ENCODE measurements at regions not wholly inside any gene's neighbourhood (a gene's known extent, or its start where the extent isn't known, plus 50 kb on each side); places are given as distances from the start of the nearest gene placed in this dataset.

DNA sequence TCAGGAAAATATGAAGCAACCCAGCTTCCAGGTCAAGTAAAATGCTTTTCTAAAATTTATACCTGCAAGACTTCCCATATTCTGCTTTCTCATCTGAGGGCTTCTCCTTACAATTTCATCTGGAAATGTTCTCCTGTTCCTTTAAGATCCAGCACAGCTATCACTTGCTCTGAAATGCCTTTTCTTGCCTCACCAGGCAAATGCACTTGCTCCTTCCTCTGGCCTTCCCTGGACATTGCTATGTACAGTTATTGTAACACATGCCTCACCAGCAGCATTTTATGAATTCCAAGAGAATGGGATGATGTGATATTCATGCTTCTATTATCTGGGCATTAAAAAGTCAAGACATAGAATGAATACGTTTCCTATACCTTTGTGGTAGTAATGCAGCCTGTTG lies 842.1 kb upstream of the INTU start (continued):
- no peak for TF ChIP-seq PRDM15 (CRISPR knock-in tag; IDR thresholded peaks at IDR 0.05)
- TF ChIP-seq, protein P1, sequence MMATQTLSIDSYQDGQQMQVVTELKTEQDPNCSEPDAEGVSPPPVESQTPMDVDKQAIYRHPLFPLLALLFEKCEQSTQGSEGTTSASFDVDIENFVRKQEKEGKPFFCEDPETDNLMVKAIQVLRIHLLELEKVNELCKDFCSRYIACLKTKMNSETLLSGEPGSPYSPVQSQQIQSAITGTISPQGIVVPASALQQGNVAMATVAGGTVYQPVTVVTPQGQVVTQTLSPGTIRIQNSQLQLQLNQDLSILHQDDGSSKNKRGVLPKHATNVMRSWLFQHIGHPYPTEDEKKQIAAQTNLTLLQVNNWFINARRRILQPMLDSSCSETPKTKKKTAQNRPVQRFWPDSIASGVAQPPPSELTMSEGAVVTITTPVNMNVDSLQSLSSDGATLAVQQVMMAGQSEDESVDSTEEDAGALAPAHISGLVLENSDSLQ (IDR thresholded peaks at IDR 0.05): no peak

DNA sequence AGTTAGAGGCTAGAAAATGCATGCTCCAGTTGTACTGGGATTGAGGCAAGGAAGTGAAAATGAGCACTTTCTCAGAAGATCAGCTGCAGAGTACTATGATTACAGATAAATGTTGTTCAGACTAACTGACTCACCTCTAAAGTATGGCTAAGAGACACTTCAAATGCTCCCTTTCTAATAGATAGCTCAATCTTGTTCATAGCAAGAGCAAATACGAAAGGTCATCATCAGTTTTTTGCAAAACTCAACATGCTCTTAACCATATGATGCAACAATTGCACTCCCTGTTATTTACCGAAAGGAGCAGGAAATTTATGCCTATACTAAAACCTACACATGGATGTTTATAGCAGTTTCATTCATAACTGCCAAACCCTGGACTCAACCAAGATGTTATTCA lies 838.4 kb upstream of the INTU start:
- ChIA-PET SMC1A (ENCODE audit: uncharacterized antibody, unreplicated experiment) (no interaction called here), CTCF (no interaction called here), POLR2A (no interaction called here), RAD21 (ENCODE audit: unreplicated experiment) (interaction anchor here (0.5 kb wide), 1 partner anchor 21 kb away, joined by 3 read pairs; no protein-coding TSS in a partner anchor)
- H3K79me2 ChIP-seq (ENCODE audit: control insufficient read depth, insufficient read depth, low read length): no peaks in the 10 kb centered on the region
- H3K9ac ChIP-seq (ENCODE audit: control insufficient read depth, insufficient read depth, low read length): no peak overlapping the region
- H4K20me1 ChIP-seq (ENCODE audit: control insufficient read depth, insufficient read depth): no peaks in the 10 kb centered on the region
- ATAC-seq (no peak), DNase-seq (ENCODE audit: low read depth, low spot score) (no peak), FAIRE-seq (no peak)
- intact Hi-C loops (cut with micrococcal nuclease; ENCODE audit: unreplicated experiment) (no loop called here), in situ Hi-C loops (cut with MboI) (no loop called here)
- no peaks in the 10 kb centered on the region for H3K27me3 ChIP-seq (replicated peaks in 1 of 2; ENCODE audit: control insufficient read depth in 2 of 2, insufficient read depth in 2 of 2, low read length in 1 of 2)
- BruUV-seq (replicated peaks): no TSS peak
- TF ChIP-seq MTA3 (IDR thresholded peaks at IDR 0.05; ENCODE audit: borderline replicate concordance, low read length): no peak
- no peak for TF ChIP-seq CHD4 (IDR thresholded peaks at IDR 0.05)
- no peak for TF ChIP-seq NKRF (conservative IDR thresholded peaks at IDR 0.05)
- TF ChIP-seq CEBPZ (IDR thresholded peaks at IDR 0.05; ENCODE audit: low read depth, low read length): no peak
- no peak overlapping the region for H3K4me2 ChIP-seq (ENCODE audit: control insufficient read depth, insufficient read depth)
- no peaks in the 10 kb centered on the region for H3K9me3 ChIP-seq (replicated peaks; ENCODE audit: control insufficient read depth, insufficient read depth, low read length)
- H2AFZ ChIP-seq (ENCODE audit: control insufficient read depth, low read depth, low read length): no peak overlapping the region
- WGBS (ENCODE audit: insufficient coverage, insufficient replicate concordance, low lambda C conversion rate, missing lambda C conversion rate): 37% methylated on average over 2 of the region's 2 CpGs
- no peak overlapping the region for H3K27ac ChIP-seq (ENCODE audit: control insufficient read depth, insufficient read depth)
- no peak overlapping the region for H3K4me3 ChIP-seq
- no peaks in the 10 kb centered on the region for H3K4me1 ChIP-seq (ENCODE audit: control insufficient read depth, insufficient read depth, low read length)
- no peaks in the 10 kb centered on the region for H3K36me3 ChIP-seq (ENCODE audit: control insufficient read depth in 2 of 2, insufficient read depth in 2 of 2, low read length in 1 of 2)
